PC-3 (cell line): ENCODE measurements at regions not wholly inside any gene's neighbourhood (a gene's known extent, or its start where the extent isn't known, plus 50 kb on each side); places are given as distances from the start of the nearest gene placed in this dataset.

Experiments used
- CTCF ChIP-seq: fragments of 300-600 bp; sonication (generic); conservative IDR thresholded peaks from 2 replicates; pipeline ENCODE4 v1.5.1; 2017; ENCODE audit warnings: antibody characterized with exemption, low read depth, mild to moderate bottlenecking, low read length
- EZH2 ChIP-seq: fragments of 300-600 bp; sonication (generic); IDR thresholded peaks from one replicate; pipeline ENCODE4 v1.6.1; 2017; ENCODE audit warnings: antibody characterized with exemption, mild to moderate bottlenecking, low read length; ENCODE audit not compliant: unreplicated experiment

- TF ChIP-seq CTCF: no peak
- TF ChIP-seq EZH2: no peak
These were observed 352.8 kb upstream of the EPHA5 start for GRCh38 chr4:66023061-66023460.
